ENCODE measurements at regions not wholly inside any gene's neighbourhood (a gene's known extent, or its start where the extent isn't known, plus 50 kb on each side); places are given as distances from the start of the nearest gene placed in this dataset.
A peak's percentile ranks its signal among the peaks of the same experiment; 100 is the strongest.

- no peak for DNase-seq (ENCODE audit: low read depth)
- H3K4me3 ChIP-seq (ENCODE audit: low read depth, low read length) = no peak overlapping the region
Measured at GRCh38 chr18:39780774-39781173, 2174.3 kb upstream of the PIK3C3 start.

GRCh38 chr18:39779926-39780325 lies 2175.1 kb upstream of the PIK3C3 start:
- no peak overlapping the region for H3K4me3 ChIP-seq (ENCODE audit: low read depth, low read length)
- DNase-seq (ENCODE audit: low read depth) = no peak
- TF ChIP-seq CTCF (conservative IDR thresholded peaks at IDR 0.05; ENCODE audit: low read depth, low read length) = no peak

More at GRCh38 chr18:39780774-39781173, 2174.3 kb upstream of the PIK3C3 start:
- TF ChIP-seq CTCF (conservative IDR thresholded peaks at IDR 0.05; ENCODE audit: low read depth, low read length) = no peak

GRCh38 chr18:39776766-39777165 lies 2178.3 kb upstream of the PIK3C3 start:
- DNase-seq (ENCODE audit: low read depth) = peak; percentile 35
- no peak overlapping the region for H3K4me3 ChIP-seq (ENCODE audit: low read depth, low read length)
- TF ChIP-seq CTCF (conservative IDR thresholded peaks at IDR 0.05; ENCODE audit: low read depth, low read length) = no peak

GRCh38 chr18:39774957-39775598 lies 2180.0 kb upstream of the PIK3C3 start:
- H3K4me3 ChIP-seq (ENCODE audit: low read depth, low read length) = no peak overlapping the region
- no peak for TF ChIP-seq CTCF (conservative IDR thresholded peaks at IDR 0.05; ENCODE audit: low read depth, low read length)
- DNase-seq (ENCODE audit: low read depth) = no peak

GRCh38 chr18:39773646-39774045 lies 2181.4 kb upstream of the PIK3C3 start:
- DNase-seq (ENCODE audit: low read depth) = no peak
- no peak overlapping the region for H3K4me3 ChIP-seq (ENCODE audit: low read depth, low read length)
- TF ChIP-seq CTCF (conservative IDR thresholded peaks at IDR 0.05; ENCODE audit: low read depth, low read length) = no peak

- no peak for TF ChIP-seq CTCF (conservative IDR thresholded peaks at IDR 0.05; ENCODE audit: low read depth, low read length)
- peak; percentile 51 for DNase-seq (ENCODE audit: low read depth)
Measured at GRCh38 chr18:39772155-39772919, 2182.7 kb upstream of the PIK3C3 start.

More at GRCh38 chr18:39772155-39772919, 2182.7 kb upstream of the PIK3C3 start:
- H3K4me3 ChIP-seq (ENCODE audit: low read depth, low read length) = no peak overlapping the region
